A549 (cell line): ENCODE measurements at regions not wholly inside any gene's neighbourhood (a gene's known extent, or its start where the extent isn't known, plus 50 kb on each side); places are given as distances from the start of the nearest gene placed in this dataset.

Source experiments
- HDAC2 ChIP-seq: fragments of 200-600 bp; sonication (generic); IDR thresholded peaks from 2 replicates; pipeline ENCODE4 v1.6.1; 2016
- TF ChIP-seq, protein P1 (sequence below): fragments of >200 bp; sonication (Bioruptor Twin); formaldehyde crosslinking; IDR thresholded peaks from 3 replicates; pipeline ENCODE4 v1.5.1; 2016

DNA sequence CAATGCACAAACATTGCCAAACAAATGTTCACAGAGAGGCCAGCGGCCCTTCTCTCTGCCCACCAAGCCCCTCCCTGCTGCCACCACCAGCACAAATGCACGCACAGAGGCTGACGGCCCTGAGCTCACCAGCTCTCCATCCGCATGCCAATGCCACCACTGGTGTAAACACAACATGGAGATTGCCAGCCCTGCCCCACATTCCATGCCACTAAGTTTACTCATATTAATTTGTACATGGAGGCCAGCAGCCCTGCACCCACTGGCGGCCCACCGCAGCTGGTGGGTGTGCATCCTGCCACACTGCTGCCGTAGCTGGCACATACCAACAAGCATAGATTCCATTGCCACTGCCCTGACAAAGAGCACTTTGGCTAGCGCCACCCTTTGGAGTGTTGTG is 124.0 kb downstream of the CYLC1 start:
- no peak for TF ChIP-seq HDAC2
- TF ChIP-seq, protein P1, sequence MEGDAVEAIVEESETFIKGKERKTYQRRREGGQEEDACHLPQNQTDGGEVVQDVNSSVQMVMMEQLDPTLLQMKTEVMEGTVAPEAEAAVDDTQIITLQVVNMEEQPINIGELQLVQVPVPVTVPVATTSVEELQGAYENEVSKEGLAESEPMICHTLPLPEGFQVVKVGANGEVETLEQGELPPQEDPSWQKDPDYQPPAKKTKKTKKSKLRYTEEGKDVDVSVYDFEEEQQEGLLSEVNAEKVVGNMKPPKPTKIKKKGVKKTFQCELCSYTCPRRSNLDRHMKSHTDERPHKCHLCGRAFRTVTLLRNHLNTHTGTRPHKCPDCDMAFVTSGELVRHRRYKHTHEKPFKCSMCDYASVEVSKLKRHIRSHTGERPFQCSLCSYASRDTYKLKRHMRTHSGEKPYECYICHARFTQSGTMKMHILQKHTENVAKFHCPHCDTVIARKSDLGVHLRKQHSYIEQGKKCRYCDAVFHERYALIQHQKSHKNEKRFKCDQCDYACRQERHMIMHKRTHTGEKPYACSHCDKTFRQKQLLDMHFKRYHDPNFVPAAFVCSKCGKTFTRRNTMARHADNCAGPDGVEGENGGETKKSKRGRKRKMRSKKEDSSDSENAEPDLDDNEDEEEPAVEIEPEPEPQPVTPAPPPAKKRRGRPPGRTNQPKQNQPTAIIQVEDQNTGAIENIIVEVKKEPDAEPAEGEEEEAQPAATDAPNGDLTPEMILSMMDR: no peak
